Mesothelial cell of epicardium (in vitro differentiated cells): ENCODE measurements at regions not wholly inside any gene's neighbourhood (a gene's known extent, or its start where the extent isn't known, plus 50 kb on each side); places are given as distances from the start of the nearest gene placed in this dataset.

Experiments used
- DNase-seq, 2 experiments: peaks; one replicate each; pipeline ENCODE4 v3.0.0; 2021; ENCODE audit warnings: low spot score in 2 of 2; ENCODE audit not compliant: unreplicated experiment in 2 of 2
- H3K27ac Mint-ChIP-seq: 2 replicates; pipeline ENCODE4 v1.8.0; 2021; ENCODE audit warnings: mixed read lengths
- H3K27me3 Mint-ChIP-seq: 2 replicates; pipeline ENCODE4 v1.8.0; 2021; ENCODE audit warnings: low read depth, mixed read lengths
- H3K36me3 Mint-ChIP-seq: 2 replicates; pipeline ENCODE4 v1.8.0; 2021; ENCODE audit warnings: mixed read lengths
- H3K4me1 Mint-ChIP-seq: 2 replicates; pipeline ENCODE4 v1.8.0; 2021; ENCODE audit warnings: mixed read lengths
- H3K4me3 Mint-ChIP-seq: 2 replicates; pipeline ENCODE4 v1.8.0; 2021; ENCODE audit warnings: mild to moderate bottlenecking, moderate library complexity, mixed read lengths
- H3K9me3 Mint-ChIP-seq: 2 replicates; pipeline ENCODE4 v1.8.0; 2021; ENCODE audit warnings: mixed read lengths
- TF ChIP-seq, protein P1 (sequence below): fragments of 200-600 bp; sonication (generic); IDR thresholded peaks from one replicate; pipeline ENCODE4 v1.5.0; 2021; ENCODE audit warnings: antibody characterized with exemption; ENCODE audit not compliant: unreplicated experiment

DNA sequence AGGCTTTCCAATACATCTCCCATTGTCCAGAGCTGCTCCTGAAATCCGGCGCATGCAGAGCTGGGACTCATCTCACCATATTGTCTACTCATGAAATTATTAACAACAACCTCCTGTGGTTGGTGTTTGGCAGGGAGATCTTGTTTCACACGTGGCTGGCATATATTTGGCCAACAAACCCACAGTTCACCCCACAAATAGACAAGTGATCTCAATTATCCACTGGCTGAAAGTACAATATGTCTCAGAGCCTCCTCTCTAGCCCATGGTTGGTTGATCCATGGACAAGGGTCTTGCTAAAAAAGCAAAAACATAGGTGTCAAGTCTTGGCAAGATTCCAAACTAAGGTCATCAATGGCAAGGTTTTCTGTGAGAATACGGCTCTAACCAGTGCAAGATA lies 386.9 kb downstream of the ETS1 start:
- H3K4me3 Mint-ChIP-seq, result no peak overlapping the region
- H3K4me1 Mint-ChIP-seq, result peaks cover 6% of the 10 kb centered on the region
- no peaks in the 10 kb centered on the region for H3K36me3 Mint-ChIP-seq
- no peak for DNase-seq
- TF ChIP-seq, protein P1, sequence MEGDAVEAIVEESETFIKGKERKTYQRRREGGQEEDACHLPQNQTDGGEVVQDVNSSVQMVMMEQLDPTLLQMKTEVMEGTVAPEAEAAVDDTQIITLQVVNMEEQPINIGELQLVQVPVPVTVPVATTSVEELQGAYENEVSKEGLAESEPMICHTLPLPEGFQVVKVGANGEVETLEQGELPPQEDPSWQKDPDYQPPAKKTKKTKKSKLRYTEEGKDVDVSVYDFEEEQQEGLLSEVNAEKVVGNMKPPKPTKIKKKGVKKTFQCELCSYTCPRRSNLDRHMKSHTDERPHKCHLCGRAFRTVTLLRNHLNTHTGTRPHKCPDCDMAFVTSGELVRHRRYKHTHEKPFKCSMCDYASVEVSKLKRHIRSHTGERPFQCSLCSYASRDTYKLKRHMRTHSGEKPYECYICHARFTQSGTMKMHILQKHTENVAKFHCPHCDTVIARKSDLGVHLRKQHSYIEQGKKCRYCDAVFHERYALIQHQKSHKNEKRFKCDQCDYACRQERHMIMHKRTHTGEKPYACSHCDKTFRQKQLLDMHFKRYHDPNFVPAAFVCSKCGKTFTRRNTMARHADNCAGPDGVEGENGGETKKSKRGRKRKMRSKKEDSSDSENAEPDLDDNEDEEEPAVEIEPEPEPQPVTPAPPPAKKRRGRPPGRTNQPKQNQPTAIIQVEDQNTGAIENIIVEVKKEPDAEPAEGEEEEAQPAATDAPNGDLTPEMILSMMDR, result no peak
- peaks cover 4% of the 10 kb centered on the region for H3K9me3 Mint-ChIP-seq
- no peaks in the 10 kb centered on the region for H3K27me3 Mint-ChIP-seq
- no peak overlapping the region for H3K27ac Mint-ChIP-seq

- peaks cover 9% of the 10 kb centered on the region for H3K4me1 Mint-ChIP-seq
- TF ChIP-seq, protein P1, result no peak
Measured at GRCh38 chr11:128198216-128198772, 389.1 kb downstream of the ETS1 start.

GRCh38 chr11:128196235-128196634 lies 391.1 kb downstream of the ETS1 start:
- Mint-ChIP-seq H3K4me1 (peaks cover 9% of the 10 kb centered on the region), H3K27ac (no peak overlapping the region), H3K27me3 (no peaks in the 10 kb centered on the region), H3K36me3 (no peaks in the 10 kb centered on the region), H3K9me3 (no peaks in the 10 kb centered on the region), H3K4me3 (no peak overlapping the region)
- TF ChIP-seq, protein P1, result no peak
- no peak for DNase-seq

More at GRCh38 chr11:128198216-128198772, 389.1 kb downstream of the ETS1 start:
- Mint-ChIP-seq H3K27ac (no peak overlapping the region), H3K36me3 (no peaks in the 10 kb centered on the region), H3K4me3 (no peak overlapping the region), H3K9me3 (no peaks in the 10 kb centered on the region), H3K27me3 (no peaks in the 10 kb centered on the region)
- no peak for DNase-seq

DNA sequence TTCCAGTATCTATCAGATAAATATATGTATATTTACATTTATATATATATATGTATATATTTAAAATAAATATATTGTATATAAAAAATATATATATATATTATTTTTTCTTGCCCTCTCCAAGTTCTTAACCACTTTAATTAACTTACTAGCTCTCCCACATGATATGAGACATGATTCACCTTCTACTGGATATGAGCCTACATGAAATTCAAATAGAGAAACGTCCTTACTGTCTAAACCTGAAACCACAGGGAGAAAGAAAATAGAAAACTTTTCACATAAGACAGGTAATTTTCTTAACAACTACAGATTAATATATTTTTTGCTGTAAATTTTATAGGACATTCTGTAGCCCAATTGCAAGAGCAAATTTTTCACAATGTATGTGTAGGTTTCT lies 391.6 kb downstream of the ETS1 start:
- TF ChIP-seq, protein P1, result no peak
- H3K9me3 Mint-ChIP-seq, result no peaks in the 10 kb centered on the region
- no peak overlapping the region for H3K4me3 Mint-ChIP-seq
- DNase-seq, result no peak
- no peaks in the 10 kb centered on the region for H3K36me3 Mint-ChIP-seq
- no peaks in the 10 kb centered on the region for H3K27me3 Mint-ChIP-seq
- H3K4me1 Mint-ChIP-seq, result peaks cover 9% of the 10 kb centered on the region
- no peak overlapping the region for H3K27ac Mint-ChIP-seq

- Mint-ChIP-seq H3K36me3 (no peaks in the 10 kb centered on the region), H3K4me1 (peaks cover 9% of the 10 kb centered on the region), H3K27ac (peak overlapping the region; percentile 11), H3K4me3 (no peak overlapping the region), H3K27me3 (no peaks in the 10 kb centered on the region), H3K9me3 (no peaks in the 10 kb centered on the region)
- TF ChIP-seq, protein P1, result no peak
- DNase-seq, result no peak
Measured at GRCh38 chr11:128195057-128195751, 392.2 kb downstream of the ETS1 start.
